Ascending aorta (tissue), 2 donors: ENCODE measurements at regions not wholly inside any gene's neighbourhood (a gene's known extent, or its start where the extent isn't known, plus 50 kb on each side); places are given as distances from the start of the nearest gene placed in this dataset.

Source experiments
- DNase-seq, 2 donors: peaks; one replicate each; pipeline ENCODE4 v3.0.0-alpha.2; 2019; ENCODE audit warnings: low spot score in 2 of 2
- H3K27ac ChIP-seq, 2 donors: fragments of 200-600 bp; sonication (generic); one replicate each; pipeline ENCODE4 v1.5.1; 2016 to 2017; ENCODE audit warnings: mild to moderate bottlenecking in 1 of 2
- H3K27me3 ChIP-seq: fragments of 200-600 bp; sonication (generic); one replicate; pipeline ENCODE4 v1.5.1; 2017
- H3K36me3 ChIP-seq, 2 donors: fragments of 200-600 bp; sonication (generic); one replicate each; pipeline ENCODE4 v1.5.1; 2016
- H3K4me1 ChIP-seq, 2 donors: fragments of 200-600 bp; sonication (generic); one replicate each; pipeline ENCODE4 v1.5.1; 2016 to 2017; ENCODE audit warnings: mild to moderate bottlenecking in 1 of 2
- H3K4me3 ChIP-seq, 2 donors: fragments of 200-600 bp; sonication (generic); one replicate each; pipeline ENCODE4 v1.5.1; 2016 to 2017; ENCODE audit warnings: mild to moderate bottlenecking in 1 of 2
- H3K9me3 ChIP-seq, 2 donors: fragments of 200-600 bp; sonication (generic); one replicate each; pipeline ENCODE4 v1.5.1; 2016
- intact Hi-C: fragments of 100-400 bp; cut with DNase I; formaldehyde crosslinking; loops from one replicate; pipeline ENCODE4 v1.15.1; 2023
- TF ChIP-seq, protein P1 (sequence below), 3 experiments: fragments of 200-600 bp in 2 of 3; fragments of 450-650 bp in 1 of 3; sonication (generic) in 2 of 3; IDR thresholded peaks; one replicate each; pipeline ENCODE4 v1.5.1; 2016 to 2019; ENCODE audit warnings: antibody characterized with exemption in 3 of 3, mild to moderate bottlenecking in 1 of 3, moderate library complexity in 1 of 3

DNA sequence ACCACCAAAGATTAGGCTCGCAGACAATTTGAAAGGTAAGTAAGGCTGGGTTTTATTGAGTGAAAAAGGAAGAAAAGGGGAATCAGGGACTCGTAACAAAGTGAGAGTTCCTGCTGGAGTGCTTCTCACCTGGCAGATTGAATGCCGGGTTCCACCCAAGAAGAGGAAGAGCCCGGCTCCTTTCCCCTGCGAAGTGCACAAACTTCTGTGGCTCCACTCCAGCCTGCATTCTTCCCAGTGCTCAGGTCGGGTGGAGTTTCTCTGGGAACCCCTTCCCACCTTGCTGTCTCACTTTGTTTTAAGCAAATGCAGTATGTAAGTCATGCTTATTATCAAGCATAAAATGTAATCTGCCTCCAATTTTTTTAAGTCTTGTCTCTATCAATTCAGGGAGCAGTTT is 87.1 kb upstream of the TMEM106B start:
- TF ChIP-seq, protein P1, sequence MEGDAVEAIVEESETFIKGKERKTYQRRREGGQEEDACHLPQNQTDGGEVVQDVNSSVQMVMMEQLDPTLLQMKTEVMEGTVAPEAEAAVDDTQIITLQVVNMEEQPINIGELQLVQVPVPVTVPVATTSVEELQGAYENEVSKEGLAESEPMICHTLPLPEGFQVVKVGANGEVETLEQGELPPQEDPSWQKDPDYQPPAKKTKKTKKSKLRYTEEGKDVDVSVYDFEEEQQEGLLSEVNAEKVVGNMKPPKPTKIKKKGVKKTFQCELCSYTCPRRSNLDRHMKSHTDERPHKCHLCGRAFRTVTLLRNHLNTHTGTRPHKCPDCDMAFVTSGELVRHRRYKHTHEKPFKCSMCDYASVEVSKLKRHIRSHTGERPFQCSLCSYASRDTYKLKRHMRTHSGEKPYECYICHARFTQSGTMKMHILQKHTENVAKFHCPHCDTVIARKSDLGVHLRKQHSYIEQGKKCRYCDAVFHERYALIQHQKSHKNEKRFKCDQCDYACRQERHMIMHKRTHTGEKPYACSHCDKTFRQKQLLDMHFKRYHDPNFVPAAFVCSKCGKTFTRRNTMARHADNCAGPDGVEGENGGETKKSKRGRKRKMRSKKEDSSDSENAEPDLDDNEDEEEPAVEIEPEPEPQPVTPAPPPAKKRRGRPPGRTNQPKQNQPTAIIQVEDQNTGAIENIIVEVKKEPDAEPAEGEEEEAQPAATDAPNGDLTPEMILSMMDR (IDR thresholded peaks at IDR 0.05), result no peak
- Histone ChIP-seq H3K27me3 (no peaks in the 10 kb centered on the region), H3K27ac (no peak overlapping the region), H3K36me3 (no peaks in the 10 kb centered on the region), H3K4me3 (no peak overlapping the region), H3K9me3 (no peaks in the 10 kb centered on the region), H3K4me1 (no peaks in the 10 kb centered on the region)
- no peak for DNase-seq
- intact Hi-C loops, result no loop called here

DNA sequence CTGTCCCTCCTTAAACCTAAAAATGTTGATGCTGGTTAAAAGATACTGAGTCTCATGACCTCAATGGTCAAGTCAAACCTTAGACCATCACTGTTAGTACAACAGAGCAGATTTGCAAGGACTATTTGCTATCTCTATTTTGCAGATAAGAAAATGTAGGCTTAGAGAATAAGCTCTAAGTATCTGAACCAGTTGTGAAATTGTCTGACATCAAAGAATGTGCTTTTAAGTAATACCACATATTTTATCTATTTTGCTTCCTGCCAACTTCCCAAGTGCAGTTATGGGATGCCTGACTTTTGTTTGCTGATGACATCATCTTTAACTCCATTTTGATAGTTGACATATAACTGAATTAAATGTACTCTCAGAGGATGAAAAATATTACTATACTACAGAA is 83.6 kb upstream of the TMEM106B start:
- Histone ChIP-seq H3K4me1 (no peaks in the 10 kb centered on the region), H3K9me3 (no peaks in the 10 kb centered on the region), H3K36me3 (no peaks in the 10 kb centered on the region), H3K27ac (no peak overlapping the region), H3K4me3 (no peak overlapping the region), H3K27me3 (no peaks in the 10 kb centered on the region)
- TF ChIP-seq, protein P1 (IDR thresholded peaks at IDR 0.05), result no peak
- intact Hi-C loops, result no loop called here
- no peak for DNase-seq

DNA sequence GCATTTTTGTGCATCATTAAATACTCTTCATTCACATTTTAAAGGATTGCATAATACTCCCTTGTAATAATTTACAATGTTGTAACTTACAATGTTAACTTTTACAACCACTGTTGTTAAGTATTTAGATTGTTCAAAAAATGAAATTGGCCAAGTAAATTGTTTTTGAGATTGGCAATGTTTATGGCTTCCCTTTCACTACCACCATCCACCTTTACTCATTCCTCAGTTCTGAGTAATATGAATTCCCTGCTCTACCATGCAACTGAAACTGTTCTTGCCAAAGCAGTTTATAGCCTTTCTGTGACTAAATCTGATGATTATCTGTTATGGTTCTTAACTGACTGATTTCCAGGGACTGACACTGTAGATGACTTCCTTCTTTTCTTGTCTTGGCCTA is 80.5 kb upstream of the TMEM106B start:
- no peak for DNase-seq
- H3K4me3 ChIP-seq, result no peak overlapping the region

DNA sequence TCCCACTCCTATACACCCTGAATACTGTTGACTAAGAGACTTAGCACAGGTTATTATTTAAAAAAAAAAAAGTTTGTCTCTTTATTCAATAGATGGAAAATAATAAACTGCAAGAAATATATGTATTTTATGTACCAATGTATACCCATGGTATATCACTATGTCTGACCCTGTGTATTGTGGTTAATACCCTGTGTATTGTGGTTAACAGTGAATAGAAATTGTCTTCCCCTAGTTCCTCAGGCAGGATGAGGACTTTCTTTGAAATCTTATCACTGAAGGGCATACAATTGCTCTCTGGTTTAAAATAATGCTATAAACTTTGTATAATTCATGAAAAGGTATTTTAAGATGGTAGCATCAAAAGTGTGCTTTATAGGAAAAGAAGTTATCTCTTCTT is 80.0 kb upstream of the TMEM106B start:
- TF ChIP-seq, protein P1 (IDR thresholded peaks at IDR 0.05), result no peak
- H3K4me1 ChIP-seq, result no peaks in the 10 kb centered on the region
- no peak for DNase-seq
- H3K36me3 ChIP-seq, result no peaks in the 10 kb centered on the region
- H3K27ac ChIP-seq, result no peak overlapping the region
- no peak overlapping the region for H3K4me3 ChIP-seq
- no peaks in the 10 kb centered on the region for H3K27me3 ChIP-seq
- no peaks in the 10 kb centered on the region for H3K9me3 ChIP-seq
- intact Hi-C loops, result no loop called here

More for the DNA sequence above, 80.5 kb upstream of the TMEM106B start:
- no peaks in the 10 kb centered on the region for H3K27me3 ChIP-seq
- H3K4me1 ChIP-seq, result no peaks in the 10 kb centered on the region
- H3K27ac ChIP-seq, result no peak overlapping the region
- H3K36me3 ChIP-seq, result no peaks in the 10 kb centered on the region
- no peaks in the 10 kb centered on the region for H3K9me3 ChIP-seq
- intact Hi-C loops, result no loop called here
- TF ChIP-seq, protein P1 (IDR thresholded peaks at IDR 0.05), result no peak

DNA sequence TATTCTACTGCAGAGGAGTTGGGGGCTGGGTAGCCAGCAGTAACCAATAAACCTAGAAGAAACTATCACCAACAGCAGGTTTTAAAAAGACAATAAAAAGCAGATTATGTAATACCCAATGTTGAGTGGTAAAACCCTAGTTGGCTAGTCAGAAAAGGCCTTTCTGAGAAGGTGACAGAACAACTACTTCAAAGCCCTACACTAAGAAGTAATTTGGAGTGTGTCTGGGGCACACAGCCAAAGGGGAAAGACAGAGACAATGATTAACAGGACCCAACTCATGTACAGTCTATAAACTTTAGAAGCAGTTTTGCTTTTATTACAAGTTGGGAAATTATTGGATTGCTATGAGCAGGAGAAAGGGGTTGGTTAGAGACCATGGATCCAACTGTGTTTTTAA is 77.2 kb upstream of the TMEM106B start:
- no peak overlapping the region for H3K4me3 ChIP-seq
- intact Hi-C loops, result no loop called here
- H3K9me3 ChIP-seq, result no peaks in the 10 kb centered on the region
- DNase-seq, result no peak
- H3K4me1 ChIP-seq, result no peaks in the 10 kb centered on the region
- TF ChIP-seq, protein P1 (IDR thresholded peaks at IDR 0.05), result no peak
- no peaks in the 10 kb centered on the region for H3K36me3 ChIP-seq
- H3K27me3 ChIP-seq, result no peaks in the 10 kb centered on the region
- H3K27ac ChIP-seq, result no peak overlapping the region

DNA sequence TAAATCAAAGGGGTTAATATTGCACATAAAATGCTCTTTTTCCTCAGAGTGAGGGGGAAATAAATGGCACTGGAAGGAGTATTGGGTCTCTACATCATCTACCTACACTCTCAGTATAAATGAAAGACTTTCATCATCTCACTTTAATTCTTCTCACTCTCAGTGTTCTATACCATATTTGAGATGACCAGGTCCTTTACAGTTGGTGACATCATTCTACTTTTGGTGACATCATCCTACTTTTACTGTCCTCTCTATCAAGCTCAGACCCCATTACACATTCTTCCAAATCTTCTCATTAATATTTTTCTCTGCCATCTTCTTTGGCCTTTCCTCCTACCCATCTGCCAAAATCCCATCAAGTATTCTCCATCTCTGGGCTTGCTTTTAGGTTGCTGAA is 74.6 kb upstream of the TMEM106B start:
- no peaks in the 10 kb centered on the region for H3K36me3 ChIP-seq
- H3K9me3 ChIP-seq, result no peaks in the 10 kb centered on the region
- TF ChIP-seq, protein P1 (IDR thresholded peaks at IDR 0.05), result no peak
- H3K27me3 ChIP-seq, result no peaks in the 10 kb centered on the region
- no peak overlapping the region for H3K4me3 ChIP-seq
- DNase-seq, result no peak
- no peaks in the 10 kb centered on the region for H3K4me1 ChIP-seq
- H3K27ac ChIP-seq, result no peak overlapping the region
- intact Hi-C loops, result no loop called here
